Gastrocnemius medialis (tissue), 4 donors: ENCODE measurements at regions not wholly inside any gene's neighbourhood (a gene's known extent, or its start where the extent isn't known, plus 50 kb on each side); places are given as distances from the start of the nearest gene placed in this dataset.

Experiments
- ATAC-seq, 2 donors: fragments of 150-250 bp; one replicate each; pipeline ENCODE4 v1.9.1; 2016
- DNase-seq, 2 donors: peaks; one replicate each; pipeline ENCODE4 v3.0.0-alpha.2; 2019
- H3K27ac ChIP-seq, 4 donors: fragments of 200-600 bp; sonication (generic); 1 replicate in 1 of 4; 2 replicates in 3 of 4; pipeline ENCODE4 v1.5.1; 2016 to 2018; ENCODE audit warnings: mild to moderate bottlenecking in 2 of 4, moderate library complexity in 1 of 4
- H3K27me3 ChIP-seq, 3 donors: fragments of 200-600 bp; sonication (generic) in 2 of 3; 1 replicate in 1 of 3; 2 replicates in 2 of 3; pipeline versions ENCODE4 v1.5.1 to v1.6.0; 2016 to 2019; ENCODE audit warnings: mild to moderate bottlenecking in 1 of 3, moderate library complexity in 1 of 3
- H3K36me3 ChIP-seq, 2 donors: fragments of 200-600 bp; sonication (generic) in 1 of 2; one replicate each; pipeline ENCODE4 v1.5.1; 2017 to 2018
- H3K4me1 ChIP-seq, 2 donors: fragments of 200-600 bp; sonication (generic) in 1 of 2; one replicate each; pipeline ENCODE4 v1.5.1; 2016 to 2017; ENCODE audit warnings: mild to moderate bottlenecking in 2 of 2
- H3K4me3 ChIP-seq, 4 donors: fragments of 200-600 bp; sonication (generic) in 3 of 4; 1 replicate in 1 of 4; 2 replicates in 3 of 4; pipeline ENCODE4 v1.5.1; 2016 to 2019; ENCODE audit warnings: mild to moderate bottlenecking in 2 of 4
- H3K9me3 ChIP-seq, 3 donors: fragments of 200-600 bp; sonication (generic) in 2 of 3; 1 replicate in 1 of 3; 2 replicates in 2 of 3; pipeline ENCODE4 v1.5.1; 2016 to 2019
- CTCF ChIP-seq, 5 experiments: fragments of 450-650 bp in 3 of 5; fragments of 200-600 bp in 2 of 5; sonication (generic) in 2 of 5; IDR thresholded peaks in 4 of 5; conservative IDR thresholded peaks in 1 of 5; 1 replicate in 4 of 5; 2 replicates in 1 of 5; pipeline ENCODE4 v1.5.1; 2016 to 2019; ENCODE audit warnings: antibody characterized with exemption in 5 of 5, mild to moderate bottlenecking in 3 of 5, moderate library complexity in 3 of 5
- POLR2A ChIP-seq, 2 donors: fragments of 450-650 bp; IDR thresholded peaks; one replicate each; pipeline ENCODE4 v1.6.1; 2017; ENCODE audit warnings: antibody characterized with exemption in 2 of 2, mild to moderate bottlenecking in 2 of 2, moderate library complexity in 2 of 2
- in situ Hi-C, 4 donors: fragments of 200-750 bp; cut with MboI; loops; one replicate each; pipeline versions ENCODE4 v1.15.0 to v1.8.0; 2017; ENCODE audit warnings: low sequenced_read_pairs in 4 of 4
- intact Hi-C: fragments of 100-400 bp; cut with DNase I; formaldehyde crosslinking; loops from one replicate; pipeline ENCODE4 v1.15.1; 2023; ENCODE audit warnings: low total_unique reads

GRCh38 chr4:23232987-23233386 lies 540.2 kb downstream of the GBA3 start:
- DNase-seq (no peak), ATAC-seq (no peak)
- TF ChIP-seq CTCF (IDR thresholded peaks at IDR 0.05 in 4 of 5, conservative IDR thresholded peaks at IDR 0.05 in 1 of 5) (no peak), POLR2A (IDR thresholded peaks at IDR 0.05) (no peak)
- Histone ChIP-seq H3K27me3 (no peaks in the 10 kb centered on the region), H3K4me3 (no peak overlapping the region), H3K4me1 (peaks cover 14 to 23% of the 10 kb centered on the region in 2 donors), H3K9me3 (no peaks in the 10 kb centered on the region), H3K27ac (no peak overlapping the region), H3K36me3 (no peaks in the 10 kb centered on the region)
- intact Hi-C loops, result no loop called here
- in situ Hi-C loops, result no loop called here

- Histone ChIP-seq H3K9me3 (no peaks in the 10 kb centered on the region), H3K4me1 (no peaks in the 10 kb centered on the region), H3K27me3 (no peaks in the 10 kb centered on the region), H3K36me3 (no peaks in the 10 kb centered on the region), H3K27ac (no peak overlapping the region), H3K4me3 (no peak overlapping the region)
- in situ Hi-C loops, result no loop called here
- intact Hi-C loops, result no loop called here
- DNase-seq (no peak), ATAC-seq (no peak)
- no peak for TF ChIP-seq POLR2A (IDR thresholded peaks at IDR 0.05)
- no peak for TF ChIP-seq CTCF (IDR thresholded peaks at IDR 0.05 in 4 of 5, conservative IDR thresholded peaks at IDR 0.05 in 1 of 5)
These were observed 532.8 kb downstream of the GBA3 start for GRCh38 chr4:23225564-23225963.

- DNase-seq, result no peak
- in situ Hi-C loops (no loop called here), intact Hi-C loops (no loop called here)
- Histone ChIP-seq H3K27ac (no peak overlapping the region), H3K27me3 (no peaks in the 10 kb centered on the region), H3K4me1 (no peaks in the 10 kb centered on the region), H3K9me3 (no peaks in the 10 kb centered on the region), H3K4me3 (no peak overlapping the region), H3K36me3 (no peaks in the 10 kb centered on the region)
- ATAC-seq, result no peak
- no peak for TF ChIP-seq CTCF (IDR thresholded peaks at IDR 0.05 in 4 of 5, conservative IDR thresholded peaks at IDR 0.05 in 1 of 5)
- TF ChIP-seq POLR2A (IDR thresholded peaks at IDR 0.05), result no peak
These were observed 532.1 kb downstream of the GBA3 start for GRCh38 chr4:23224684-23225420.

GRCh38 chr4:23220911-23221310 lies 528.2 kb downstream of the GBA3 start:
- H3K27ac ChIP-seq, result no peak overlapping the region
- no peaks in the 10 kb centered on the region for H3K27me3 ChIP-seq
- no peaks in the 10 kb centered on the region for H3K36me3 ChIP-seq
- no peak for ATAC-seq
- in situ Hi-C loops, result no loop called here
- no peak for TF ChIP-seq POLR2A (IDR thresholded peaks at IDR 0.05)
- TF ChIP-seq CTCF (IDR thresholded peaks at IDR 0.05 in 4 of 5, conservative IDR thresholded peaks at IDR 0.05 in 1 of 5), result no peak
- DNase-seq, result no peak
- no peaks in the 10 kb centered on the region for H3K9me3 ChIP-seq
- H3K4me1 ChIP-seq, result no peaks in the 10 kb centered on the region
- no peak overlapping the region for H3K4me3 ChIP-seq
- intact Hi-C loops, result no loop called here
